Stomach (tissue), 4 donors: ENCODE measurements at regions not wholly inside any gene's neighbourhood (a gene's known extent, or its start where the extent isn't known, plus 50 kb on each side); places are given as distances from the start of the nearest gene placed in this dataset.

ENCODE experiments used
- EP300 ChIP-seq: sonication (generic); formaldehyde crosslinking; IDR thresholded peaks from one replicate; pipeline ENCODE4 v1.6.1; 2017; ENCODE audit warnings: antibody characterized with exemption
- POLR2A ChIP-seq, 4 donors: fragments of 450-650 bp; IDR thresholded peaks; one replicate each; pipeline ENCODE4 v1.6.1; 2016; ENCODE audit warnings: antibody characterized with exemption in 4 of 4, control low read depth in 2 of 4, mild to moderate bottlenecking in 1 of 4, moderate library complexity in 1 of 4
- POLR2AphosphoS5 ChIP-seq, 3 donors: sonication (generic); formaldehyde crosslinking; IDR thresholded peaks; one replicate each; pipeline ENCODE4 v1.6.1; 2016; ENCODE audit warnings: antibody characterized with exemption in 3 of 3
- TF ChIP-seq, protein P1 (sequence below), 7 experiments: fragments of 450-650 bp in 4 of 7; fragments of 200-600 bp in 3 of 7; sonication (generic) in 3 of 7; IDR thresholded peaks; one replicate each; pipeline ENCODE4 v1.5.1; 2016 to 2019; ENCODE audit warnings: antibody characterized with exemption in 7 of 7, control low read depth in 2 of 7, mild to moderate bottlenecking in 1 of 7

DNA sequence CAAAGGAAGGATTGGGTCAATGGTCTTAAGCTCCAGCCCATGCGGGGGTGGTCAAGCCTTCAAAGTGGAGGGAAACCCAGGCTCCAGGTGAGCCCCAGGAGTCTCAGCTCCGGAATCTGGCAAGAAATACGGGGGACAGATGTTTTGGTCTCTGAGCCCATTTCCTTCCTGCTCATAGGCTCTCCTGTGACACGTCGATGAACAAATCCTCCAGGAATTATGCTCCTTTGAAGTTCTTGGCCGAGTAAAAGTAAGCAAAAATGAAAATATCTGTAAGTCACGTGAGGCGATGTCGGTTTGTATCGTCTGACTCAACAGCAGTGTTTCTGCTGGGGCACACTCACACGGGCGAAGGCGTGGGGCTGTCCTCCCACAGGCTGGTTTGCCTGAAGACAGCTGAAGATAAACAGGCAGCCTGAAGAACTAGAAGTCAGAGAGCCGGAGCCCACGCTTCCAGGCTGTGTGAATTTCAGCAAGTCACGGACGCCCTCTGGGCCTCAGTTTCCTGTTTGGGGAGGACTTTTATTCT, 52.6 kb upstream of the SMNDC1 start:
- TF ChIP-seq, protein P1, sequence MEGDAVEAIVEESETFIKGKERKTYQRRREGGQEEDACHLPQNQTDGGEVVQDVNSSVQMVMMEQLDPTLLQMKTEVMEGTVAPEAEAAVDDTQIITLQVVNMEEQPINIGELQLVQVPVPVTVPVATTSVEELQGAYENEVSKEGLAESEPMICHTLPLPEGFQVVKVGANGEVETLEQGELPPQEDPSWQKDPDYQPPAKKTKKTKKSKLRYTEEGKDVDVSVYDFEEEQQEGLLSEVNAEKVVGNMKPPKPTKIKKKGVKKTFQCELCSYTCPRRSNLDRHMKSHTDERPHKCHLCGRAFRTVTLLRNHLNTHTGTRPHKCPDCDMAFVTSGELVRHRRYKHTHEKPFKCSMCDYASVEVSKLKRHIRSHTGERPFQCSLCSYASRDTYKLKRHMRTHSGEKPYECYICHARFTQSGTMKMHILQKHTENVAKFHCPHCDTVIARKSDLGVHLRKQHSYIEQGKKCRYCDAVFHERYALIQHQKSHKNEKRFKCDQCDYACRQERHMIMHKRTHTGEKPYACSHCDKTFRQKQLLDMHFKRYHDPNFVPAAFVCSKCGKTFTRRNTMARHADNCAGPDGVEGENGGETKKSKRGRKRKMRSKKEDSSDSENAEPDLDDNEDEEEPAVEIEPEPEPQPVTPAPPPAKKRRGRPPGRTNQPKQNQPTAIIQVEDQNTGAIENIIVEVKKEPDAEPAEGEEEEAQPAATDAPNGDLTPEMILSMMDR (IDR thresholded peaks at IDR 0.05), result no peak
- no peak for TF ChIP-seq POLR2A (IDR thresholded peaks at IDR 0.05)
- peak in 2 of 3 donors; percentile 17 to 79 for TF ChIP-seq POLR2AphosphoS5 (IDR thresholded peaks at IDR 0.05)
- no peak for TF ChIP-seq EP300
